A673 (cell line): ENCODE measurements at regions not wholly inside any gene's neighbourhood (a gene's known extent, or its start where the extent isn't known, plus 50 kb on each side); places are given as distances from the start of the nearest gene placed in this dataset.

ENCODE experiments used
- BruUV-seq: library from RNA; stranded (reverse); fragments of 400-500 nt; replicated peaks from 2 replicates; lab custom pipeline; 2021; lab: Mats Ljungman, UMichigan
- CTCF ChIA-PET: fragments of 300-600 bp; sonication (Branson Sonifier 250); formaldehyde crosslinking; loops from one replicate; lab custom pipeline; 2022; ENCODE audit warnings: antibody characterized with exemption; lab: Charles Lee
- POLR2A ChIA-PET: fragments of 300-600 bp; sonication (Branson Sonifier 250); formaldehyde crosslinking; loops from one replicate; lab custom pipeline; 2022; ENCODE audit warnings: antibody characterized with exemption; ENCODE audit not compliant: low non-redundant PET; lab: Charles Lee
- DNase-seq: peaks from one replicate; pipeline ENCODE4 v3.0.0-alpha.2; 2015; ENCODE audit warnings: low spot score
- H3K27ac ChIP-seq: fragments of 200-600 bp; sonication (generic); 2 replicates; pipeline ENCODE4 v1.5.1; 2016; ENCODE audit warnings: mixed run types, low read depth, mild to moderate bottlenecking, mixed read lengths, antibody characterized with exemption, low read length; ENCODE audit not compliant: poor library complexity, severe bottlenecking
- H3K27me3 ChIP-seq: fragments of 200-600 bp; sonication (generic); replicated peaks from 2 replicates; pipeline ENCODE4 v1.6.1; 2017; ENCODE audit warnings: mixed run types, low read depth, mild to moderate bottlenecking, mixed read lengths, antibody characterized with exemption, low read length; ENCODE audit not compliant: insufficient read depth, poor library complexity
- H3K36me3 ChIP-seq: fragments of 200-600 bp; sonication (generic); 2 replicates; pipeline ENCODE4 v1.6.1; 2016; ENCODE audit warnings: mixed run types, mild to moderate bottlenecking, mixed read lengths, antibody characterized with exemption, low read length; ENCODE audit not compliant: insufficient read depth, poor library complexity, severe bottlenecking
- H3K4me1 ChIP-seq: fragments of 200-600 bp; sonication (generic); 2 replicates; pipeline ENCODE4 v1.6.1; 2017; ENCODE audit warnings: mixed run types, mild to moderate bottlenecking, mixed read lengths, antibody characterized with exemption, low read length; ENCODE audit not compliant: insufficient read depth, poor library complexity, severe bottlenecking
- H3K4me3 ChIP-seq: fragments of 200-600 bp; sonication (generic); 2 replicates; pipeline ENCODE4 v1.5.1; 2016; ENCODE audit warnings: low read depth, mixed run types, mild to moderate bottlenecking, mixed read lengths, low read length; ENCODE audit not compliant: poor library complexity, severe bottlenecking
- H3K9me3 ChIP-seq: fragments of 200-600 bp; sonication (generic); 2 replicates; pipeline ENCODE4 v1.6.1; 2016; ENCODE audit warnings: mixed run types, low read depth, mild to moderate bottlenecking, mixed read lengths, antibody characterized with exemption, low read length; ENCODE audit not compliant: poor library complexity, severe bottlenecking
- CTCF ChIP-seq: fragments of 300-800, 200-600 bp; sonication (generic); conservative IDR thresholded peaks from 2 replicates; pipeline ENCODE4 v1.5.1; 2017; ENCODE audit warnings: low read depth, mild to moderate bottlenecking, antibody characterized with exemption, low read length, moderate library complexity, mixed read lengths
- EZH2 ChIP-seq: fragments of 200-600 bp; sonication (generic); IDR thresholded peaks from 2 replicates; pipeline ENCODE4 v1.6.1; 2017; ENCODE audit warnings: borderline replicate concordance, low read depth, mild to moderate bottlenecking, mixed read lengths, antibody characterized with exemption, low read length; ENCODE audit not compliant: poor library complexity, severe bottlenecking
- intact Hi-C: fragments of 100-400 bp; cut with micrococcal nuclease; formaldehyde crosslinking; loops from one replicate; pipeline ENCODE4 v1.10.0; 2022; ENCODE audit not compliant: unreplicated experiment

GRCh38 chr1:96955307-96956012, 233.9 kb downstream of the PTBP2 start:
- intact Hi-C loops: no loop called here
- TF ChIP-seq EZH2: no peak
- TF ChIP-seq CTCF: no peak
- no peak overlapping the region for H3K4me3 ChIP-seq
- ChIA-PET POLR2A (no interaction called here), CTCF (no interaction called here)
- no peaks in the 10 kb centered on the region for H3K27me3 ChIP-seq
- no peaks in the 10 kb centered on the region for H3K9me3 ChIP-seq
- H3K4me1 ChIP-seq: no peaks in the 10 kb centered on the region
- H3K27ac ChIP-seq: no peak overlapping the region
- no peaks in the 10 kb centered on the region for H3K36me3 ChIP-seq
- no peak for DNase-seq
- no TSS peak for BruUV-seq

- peaks cover 4% of the 10 kb centered on the region for H3K4me1 ChIP-seq
- TF ChIP-seq EZH2 (no peak), CTCF (no peak)
- ChIA-PET POLR2A (no interaction called here), CTCF (interaction anchor here (0.6 kb wide), 1 partner anchor 89 kb away, joined by 4 read pairs; no protein-coding TSS in a partner anchor)
- no peaks in the 10 kb centered on the region for H3K36me3 ChIP-seq
- BruUV-seq: no TSS peak
- intact Hi-C loops: no loop called here
- no peak for DNase-seq
- H3K4me3 ChIP-seq: no peak overlapping the region
- H3K27me3 ChIP-seq: no peaks in the 10 kb centered on the region
- H3K9me3 ChIP-seq: no peaks in the 10 kb centered on the region
- H3K27ac ChIP-seq: no peak overlapping the region
These were observed 240.6 kb downstream of the PTBP2 start for GRCh38 chr1:96962216-96962615.

- POLR2A ChIA-PET: no interaction called here
These were observed 241.2 kb downstream of the PTBP2 start for GRCh38 chr1:96962751-96963211.

More at GRCh38 chr1:96962751-96963211, 241.2 kb downstream of the PTBP2 start:
- no peak for TF ChIP-seq CTCF
- TF ChIP-seq EZH2: no peak
- BruUV-seq: no TSS peak
- no peaks in the 10 kb centered on the region for H3K36me3 ChIP-seq
- no peaks in the 10 kb centered on the region for H3K27me3 ChIP-seq
- no peak overlapping the region for H3K4me3 ChIP-seq
- peaks cover 7% of the 10 kb centered on the region for H3K4me1 ChIP-seq
- intact Hi-C loops: no loop called here
- CTCF ChIA-PET: no interaction called here
- no peaks in the 10 kb centered on the region for H3K9me3 ChIP-seq
- no peak overlapping the region for H3K27ac ChIP-seq
- DNase-seq: no peak
